Trophoblast cell (in vitro differentiated cells and primary cell): ENCODE measurements at regions not wholly inside any gene's neighbourhood (a gene's known extent, or its start where the extent isn't known, plus 50 kb on each side); places are given as distances from the start of the nearest gene placed in this dataset.

Experiments used
- DNase-seq, 2 donors: peaks; one replicate each; pipeline ENCODE4 v3.0.0-alpha.2; 2016
- H2AFZ ChIP-seq: 2 replicates; pipeline ENCODE4 v1.6.1; 2013; ENCODE audit warnings: low read length, moderate library complexity, mild to moderate bottlenecking; ENCODE audit not compliant: insufficient read depth, poor library complexity
- H2AK5ac ChIP-seq: 2 replicates; pipeline ENCODE4 v1.6.1; 2013; ENCODE audit warnings: mild to moderate bottlenecking, low read length
- H2BK120ac ChIP-seq: 2 replicates; pipeline ENCODE4 v1.6.1; 2013; ENCODE audit warnings: low read length, mild to moderate bottlenecking, moderate library complexity; ENCODE audit not compliant: insufficient read depth, poor library complexity
- H2BK12ac ChIP-seq: 2 replicates; pipeline ENCODE4 v1.6.1; 2013; ENCODE audit warnings: mild to moderate bottlenecking, low read length, moderate library complexity
- H2BK5ac ChIP-seq: 2 replicates; pipeline ENCODE4 v1.6.1; 2013; ENCODE audit warnings: low read length, low read depth, moderate library complexity, mild to moderate bottlenecking; ENCODE audit not compliant: poor library complexity
- H3K14ac ChIP-seq: 2 replicates; pipeline ENCODE4 v1.6.1; 2013; ENCODE audit warnings: mild to moderate bottlenecking, low read length
- H3K18ac ChIP-seq: 2 replicates; pipeline ENCODE4 v1.6.1; 2013; ENCODE audit warnings: mild to moderate bottlenecking, low read length
- H3K23ac ChIP-seq: 2 replicates; pipeline ENCODE4 v1.6.1; 2013; ENCODE audit warnings: low read length
- H3K27ac ChIP-seq: 2 replicates; pipeline ENCODE4 v1.5.1; 2013; ENCODE audit warnings: low read depth, mild to moderate bottlenecking, inconsistent platforms, low read length, moderate library complexity
- H3K27me3 ChIP-seq: 2 replicates; pipeline ENCODE4 v1.6.1; 2013; ENCODE audit warnings: inconsistent platforms, mild to moderate bottlenecking, low read length, moderate library complexity; ENCODE audit not compliant: insufficient read depth
- H3K36me3 ChIP-seq, 2 experiments: 1 replicate in 1 of 2; 2 replicates in 1 of 2; pipeline ENCODE4 v1.6.1; 2013; ENCODE audit warnings: low read length in 2 of 2, mild to moderate bottlenecking in 2 of 2, moderate library complexity in 1 of 2; ENCODE audit not compliant: insufficient read depth in 2 of 2, control insufficient read depth in 1 of 2
- H3K4ac ChIP-seq: 2 replicates; pipeline ENCODE4 v1.6.1; 2013; ENCODE audit warnings: low read depth, mild to moderate bottlenecking, low read length, moderate library complexity
- H3K4me1 ChIP-seq, 2 experiments: 1 replicate in 1 of 2; 2 replicates in 1 of 2; pipeline ENCODE4 v1.6.1; 2013; ENCODE audit warnings: low read length in 2 of 2, mild to moderate bottlenecking in 2 of 2, moderate library complexity in 1 of 2; ENCODE audit not compliant: insufficient read depth in 2 of 2, control insufficient read depth in 1 of 2
- H3K4me2 ChIP-seq: 2 replicates; pipeline ENCODE4 v1.6.1; 2013; ENCODE audit warnings: inconsistent platforms, mild to moderate bottlenecking, low read length, moderate library complexity
- H3K4me3 ChIP-seq: 2 replicates; pipeline ENCODE4 v1.5.1; 2013; ENCODE audit warnings: mild to moderate bottlenecking, low read depth, low read length, inconsistent platforms
- H3K79me1 ChIP-seq: one replicate; pipeline ENCODE4 v1.6.1; 2013; ENCODE audit warnings: low read length
- H3K79me2 ChIP-seq: 2 replicates; pipeline ENCODE4 v1.6.1; 2013; ENCODE audit warnings: low read length, mild to moderate bottlenecking; ENCODE audit not compliant: control insufficient read depth, insufficient read depth, poor library complexity
- H3K9ac ChIP-seq: 2 replicates; pipeline ENCODE4 v1.6.1; 2013; ENCODE audit warnings: mild to moderate bottlenecking, low read length
- H3K9me3 ChIP-seq: 2 replicates; pipeline ENCODE4 v1.6.1; 2013; ENCODE audit warnings: low read depth, mild to moderate bottlenecking, control low read depth, inconsistent platforms, low read length; ENCODE audit not compliant: insufficient read depth
- H4K12ac ChIP-seq: 2 replicates; pipeline ENCODE4 v1.6.1; 2013; ENCODE audit warnings: low read depth, mild to moderate bottlenecking, low read length, moderate library complexity
- H4K8ac ChIP-seq: 2 replicates; pipeline ENCODE4 v1.6.1; 2013; ENCODE audit warnings: low read depth, mild to moderate bottlenecking, low read length, moderate library complexity
- H4K91ac ChIP-seq: one replicate; pipeline ENCODE4 v1.6.1; 2013; ENCODE audit warnings: low read depth, mild to moderate bottlenecking, low read length, moderate library complexity
- WGBS: extraction: QIAGEN DNeasy Blood & Tissue Kit; methylation state at CpG from one replicate; pipeline ENCODE4 v1.1.7; 2013; ENCODE audit warnings: missing lambda C conversion rate; ENCODE audit not compliant: insufficient read length, insufficient coverage; ENCODE audit errors: extremely low coverage; 5-methylcytosine and 5-hydroxymethylcytosine counted together

DNA sequence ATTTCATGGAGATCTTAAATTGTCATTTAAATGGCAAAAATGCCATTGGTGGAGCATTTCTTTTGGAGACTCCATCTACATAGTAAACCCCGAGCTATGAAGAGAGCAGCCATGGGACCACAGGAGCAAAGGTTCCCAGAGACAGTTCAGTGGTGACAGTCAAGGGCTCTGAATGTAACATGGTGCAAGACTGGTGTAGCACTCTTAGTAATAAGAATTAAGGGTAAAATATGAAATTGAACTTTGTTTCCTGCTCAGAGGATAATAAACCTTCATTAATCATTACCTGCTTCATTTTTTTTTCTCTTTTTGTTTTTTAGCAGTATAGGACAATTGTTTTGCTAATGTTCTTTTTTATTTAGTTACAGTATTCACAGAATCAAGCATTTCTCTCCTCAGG, 717.5 kb upstream of the POM121L12 start:
- no peak overlapping the region for H4K12ac ChIP-seq
- H3K79me1 ChIP-seq = no peaks in the 10 kb centered on the region
- no peak for DNase-seq
- no peak overlapping the region for H2AFZ ChIP-seq
- no peak overlapping the region for H4K91ac ChIP-seq
- no peak overlapping the region for H3K4ac ChIP-seq
- no peak overlapping the region for H2AK5ac ChIP-seq
- no peak overlapping the region for H3K4me2 ChIP-seq
- no peak overlapping the region for H3K23ac ChIP-seq
- H3K9me3 ChIP-seq = no peaks in the 10 kb centered on the region
- no peak overlapping the region for H2BK5ac ChIP-seq
- H3K14ac ChIP-seq = no peak overlapping the region
- H3K4me3 ChIP-seq = no peak overlapping the region
- no peak overlapping the region for H3K9ac ChIP-seq
- no peaks in the 10 kb centered on the region for H3K36me3 ChIP-seq
- H3K79me2 ChIP-seq = no peaks in the 10 kb centered on the region
- H2BK12ac ChIP-seq = no peak overlapping the region
- no CpG with 5 or more reads among the region's 1 CpG for WGBS
- no peaks in the 10 kb centered on the region for H3K27me3 ChIP-seq
- no peak overlapping the region for H3K18ac ChIP-seq
- no peak overlapping the region for H3K27ac ChIP-seq
- no peak overlapping the region for H2BK120ac ChIP-seq
- no peak overlapping the region for H4K8ac ChIP-seq
- H3K4me1 ChIP-seq = no peaks in the 10 kb centered on the region

DNA sequence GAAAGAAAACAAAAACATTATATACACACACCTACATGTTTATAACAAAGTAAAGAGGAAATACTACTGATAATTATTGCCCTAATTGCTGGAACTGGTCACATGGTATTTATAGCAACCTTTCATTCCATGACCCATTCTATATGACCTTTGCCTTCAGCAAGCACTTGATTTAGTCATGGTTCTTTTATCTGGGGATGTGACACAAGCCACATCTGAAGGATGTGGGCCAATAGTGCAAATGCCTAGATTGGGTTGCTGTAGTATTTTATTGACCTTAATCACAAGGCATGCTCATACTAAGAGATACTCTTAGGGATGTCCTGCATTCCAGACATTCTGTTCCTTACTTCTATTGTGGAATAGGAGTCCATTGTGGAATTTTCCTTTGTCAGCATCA, 723.5 kb upstream of the POM121L12 start:
- Histone ChIP-seq H3K23ac (no peak overlapping the region), H3K36me3 (no peaks in the 10 kb centered on the region), H4K91ac (no peak overlapping the region), H2BK5ac (no peak overlapping the region), H2AK5ac (no peak overlapping the region), H3K27me3 (no peaks in the 10 kb centered on the region), H4K8ac (no peak overlapping the region), H3K18ac (no peak overlapping the region), H2BK120ac (no peak overlapping the region), H3K9me3 (no peaks in the 10 kb centered on the region), H3K9ac (no peak overlapping the region), H3K4me1 (no peaks in the 10 kb centered on the region), H2BK12ac (no peak overlapping the region), H3K14ac (no peak overlapping the region), H4K12ac (no peak overlapping the region), H3K79me1 (no peaks in the 10 kb centered on the region), H3K4me3 (no peak overlapping the region), H3K79me2 (no peaks in the 10 kb centered on the region), H3K4ac (no peak overlapping the region), H3K4me2 (no peak overlapping the region), H2AFZ (no peak overlapping the region), H3K27ac (no peak overlapping the region)
- DNase-seq = no peak

DNA sequence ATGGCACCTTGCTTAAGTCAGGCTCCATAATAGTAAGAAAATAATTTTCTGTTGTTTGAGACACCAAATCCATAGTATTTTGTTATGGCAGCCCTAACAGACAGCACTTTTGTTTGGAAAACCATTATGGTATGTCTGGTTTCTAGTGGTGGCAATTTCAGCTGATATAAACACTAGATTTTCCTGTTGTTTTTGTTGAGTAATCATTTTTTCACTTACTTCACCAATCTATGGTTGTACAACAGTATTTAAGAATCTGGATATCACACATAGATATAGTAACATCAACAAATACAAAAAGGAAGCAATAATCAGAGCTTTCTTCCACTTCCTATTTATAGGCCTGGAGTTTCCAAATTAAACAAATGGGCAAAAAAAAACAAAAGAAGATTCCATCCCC, 725.8 kb upstream of the POM121L12 start:
- Histone ChIP-seq H2AFZ (no peak overlapping the region), H4K8ac (no peak overlapping the region), H3K4me2 (no peak overlapping the region), H3K4ac (no peak overlapping the region), H4K91ac (no peak overlapping the region), H3K9ac (no peak overlapping the region), H2BK120ac (no peak overlapping the region), H3K79me1 (no peaks in the 10 kb centered on the region), H2BK5ac (no peak overlapping the region), H3K27me3 (no peaks in the 10 kb centered on the region), H3K14ac (no peak overlapping the region), H4K12ac (no peak overlapping the region), H3K18ac (no peak overlapping the region), H2AK5ac (no peak overlapping the region), H3K36me3 (no peaks in the 10 kb centered on the region), H3K23ac (no peak overlapping the region), H2BK12ac (no peak overlapping the region), H3K4me3 (no peak overlapping the region), H3K79me2 (no peaks in the 10 kb centered on the region), H3K27ac (no peak overlapping the region), H3K9me3 (no peaks in the 10 kb centered on the region), H3K4me1 (no peaks in the 10 kb centered on the region)
- DNase-seq = no peak

DNA sequence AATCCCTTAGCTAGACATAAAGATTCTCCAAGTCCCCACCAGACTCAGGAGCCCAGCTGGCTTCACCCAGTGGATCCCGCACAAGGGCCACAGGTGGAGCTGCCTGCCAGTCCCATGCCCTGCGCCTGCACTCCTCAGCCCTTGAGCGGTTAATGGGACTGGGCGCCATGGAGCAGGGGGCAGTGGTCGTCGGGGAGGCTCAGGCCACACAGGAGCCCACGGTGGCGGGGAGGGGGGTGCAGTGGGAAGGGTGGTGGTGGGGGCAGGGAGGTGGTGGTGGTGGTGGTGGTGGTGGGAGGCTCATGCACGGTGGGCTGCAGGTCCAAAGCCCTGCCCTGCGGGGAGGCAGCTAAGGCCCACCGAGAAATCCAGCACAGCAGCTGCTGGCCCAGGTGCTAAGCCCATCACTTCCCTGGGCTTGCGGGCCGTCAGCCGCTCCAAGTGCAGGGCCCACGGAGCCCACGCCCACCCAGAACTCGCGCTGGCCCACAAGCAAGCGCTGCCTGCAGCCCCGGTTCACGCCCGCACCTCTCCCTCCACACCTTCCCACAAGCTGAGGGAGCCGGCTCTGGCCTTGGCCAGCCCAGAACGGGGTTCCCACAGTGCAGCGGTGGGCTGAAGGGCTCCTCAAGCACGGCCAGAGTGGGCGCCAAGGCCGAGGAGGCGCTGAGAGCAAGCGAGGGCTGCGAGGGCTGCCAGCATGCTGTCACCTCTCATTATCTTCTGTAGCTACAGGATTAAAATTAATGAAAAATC, 732.5 kb upstream of the POM121L12 start:
- H3K4me3 ChIP-seq = no peak overlapping the region
- H3K4ac ChIP-seq = no peak overlapping the region
- no peak overlapping the region for H3K27ac ChIP-seq
- no peak overlapping the region for H2BK5ac ChIP-seq
- no peak overlapping the region for H4K8ac ChIP-seq
- H3K9ac ChIP-seq = no peak overlapping the region
- no peak overlapping the region for H3K23ac ChIP-seq
- H2AFZ ChIP-seq = no peak overlapping the region
- no peak overlapping the region for H3K4me2 ChIP-seq
- no peaks in the 10 kb centered on the region for H3K79me1 ChIP-seq
- no peaks in the 10 kb centered on the region for H3K27me3 ChIP-seq
- no peak overlapping the region for H4K91ac ChIP-seq
- no peaks in the 10 kb centered on the region for H3K36me3 ChIP-seq
- no peak for DNase-seq
- H2BK120ac ChIP-seq = no peak overlapping the region
- H3K18ac ChIP-seq = no peak overlapping the region
- H3K14ac ChIP-seq = no peak overlapping the region
- H3K79me2 ChIP-seq = no peaks in the 10 kb centered on the region
- H3K4me1 ChIP-seq = no peaks in the 10 kb centered on the region
- no peaks in the 10 kb centered on the region for H3K9me3 ChIP-seq
- H2AK5ac ChIP-seq = no peak overlapping the region
- no CpG with 5 or more reads among the region's 31 CpGs for WGBS
- H4K12ac ChIP-seq = no peak overlapping the region
- H2BK12ac ChIP-seq = no peak overlapping the region
